Bronchial epithelial cell (primary cell): ENCODE measurements at regions not wholly inside any gene's neighbourhood (a gene's known extent, or its start where the extent isn't known, plus 50 kb on each side); places are given as distances from the start of the nearest gene placed in this dataset.

Experiments
- DNase-seq: peaks from one replicate; pipeline ENCODE4 v3.0.0-alpha.2; 2010; ENCODE audit warnings: low read depth
- FAIRE-seq: peaks from 2 replicates; lab custom pipeline; 2011; peaks lifted over from hg19 to GRCh38; lab: Jason Lieb, UNC
- H3K27me3 ChIP-seq: 2 replicates; pipeline ENCODE4 v1.5.1; 2011; ENCODE audit warnings: low read length; ENCODE audit not compliant: control insufficient read depth, insufficient read depth
- H3K36me3 ChIP-seq: 2 replicates; pipeline ENCODE4 v1.5.1; 2011; ENCODE audit warnings: low read length; ENCODE audit not compliant: control insufficient read depth, insufficient read depth
- H3K4me3 ChIP-seq: 2 replicates; pipeline ENCODE4 v1.5.1; 2011; ENCODE audit warnings: mild to moderate bottlenecking, low read depth, low read length, control low read depth
- TF ChIP-seq, protein P1 (sequence below): IDR thresholded peaks from 2 replicates; pipeline ENCODE4 v1.5.1; 2011; ENCODE audit warnings: mild to moderate bottlenecking, moderate library complexity, low read length, control low read depth, inconsistent platforms; ENCODE audit not compliant: insufficient read depth, severe bottlenecking

DNA sequence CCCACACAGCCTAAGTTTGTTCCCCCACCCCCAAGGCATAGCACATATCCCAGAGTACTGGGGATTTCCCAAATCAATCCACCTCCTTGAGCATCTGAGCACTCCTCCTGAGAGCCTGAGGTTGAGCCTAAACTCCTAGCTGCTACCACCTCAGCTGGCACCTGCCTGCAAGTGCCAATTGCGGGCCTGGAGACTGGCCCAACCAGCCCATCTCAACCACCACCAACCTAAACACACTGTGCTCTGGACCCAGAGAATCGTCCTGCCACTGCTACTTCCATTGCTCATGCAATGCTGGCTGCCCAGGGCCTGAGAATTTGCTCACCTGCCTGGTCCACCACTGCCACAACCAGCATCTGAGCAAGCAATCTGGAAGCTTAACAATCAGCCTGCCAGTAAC, 177.1 kb downstream of the FGF13 start:
- FAIRE-seq (peak; percentile 28), DNase-seq (no peak)
- no peak overlapping the region for H3K4me3 ChIP-seq
- no peaks in the 10 kb centered on the region for H3K27me3 ChIP-seq
- TF ChIP-seq, protein P1, sequence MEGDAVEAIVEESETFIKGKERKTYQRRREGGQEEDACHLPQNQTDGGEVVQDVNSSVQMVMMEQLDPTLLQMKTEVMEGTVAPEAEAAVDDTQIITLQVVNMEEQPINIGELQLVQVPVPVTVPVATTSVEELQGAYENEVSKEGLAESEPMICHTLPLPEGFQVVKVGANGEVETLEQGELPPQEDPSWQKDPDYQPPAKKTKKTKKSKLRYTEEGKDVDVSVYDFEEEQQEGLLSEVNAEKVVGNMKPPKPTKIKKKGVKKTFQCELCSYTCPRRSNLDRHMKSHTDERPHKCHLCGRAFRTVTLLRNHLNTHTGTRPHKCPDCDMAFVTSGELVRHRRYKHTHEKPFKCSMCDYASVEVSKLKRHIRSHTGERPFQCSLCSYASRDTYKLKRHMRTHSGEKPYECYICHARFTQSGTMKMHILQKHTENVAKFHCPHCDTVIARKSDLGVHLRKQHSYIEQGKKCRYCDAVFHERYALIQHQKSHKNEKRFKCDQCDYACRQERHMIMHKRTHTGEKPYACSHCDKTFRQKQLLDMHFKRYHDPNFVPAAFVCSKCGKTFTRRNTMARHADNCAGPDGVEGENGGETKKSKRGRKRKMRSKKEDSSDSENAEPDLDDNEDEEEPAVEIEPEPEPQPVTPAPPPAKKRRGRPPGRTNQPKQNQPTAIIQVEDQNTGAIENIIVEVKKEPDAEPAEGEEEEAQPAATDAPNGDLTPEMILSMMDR, result no peak
- H3K36me3 ChIP-seq, result no peaks in the 10 kb centered on the region

DNA sequence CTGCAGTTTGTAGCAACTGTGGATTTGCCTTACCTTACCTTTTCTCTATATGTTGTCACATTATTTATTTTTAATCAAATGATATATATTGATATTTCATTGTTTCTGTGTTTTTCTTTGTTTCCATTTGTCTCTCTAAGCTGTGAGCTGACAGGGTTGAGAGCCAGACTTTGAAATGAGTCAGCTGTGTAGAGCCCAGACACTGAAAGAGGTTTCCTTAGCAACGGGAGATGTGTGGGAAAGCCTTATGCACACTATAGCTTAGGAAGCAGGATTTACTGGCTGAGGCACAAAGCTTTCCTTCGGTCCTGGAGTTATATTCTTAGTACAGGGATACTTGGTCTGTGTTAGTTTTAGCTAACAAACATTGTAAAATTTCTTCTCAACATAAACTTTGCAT, 192.2 kb downstream of the FGF13 start:
- TF ChIP-seq, protein P1, result no peak
- FAIRE-seq (no peak), DNase-seq (peak; percentile 4)
- H3K36me3 ChIP-seq, result no peaks in the 10 kb centered on the region
- H3K27me3 ChIP-seq, result no peaks in the 10 kb centered on the region
- no peak overlapping the region for H3K4me3 ChIP-seq

GRCh38 chrX:138504273-138504672, 207.2 kb downstream of the FGF13 start:
- FAIRE-seq (no peak), DNase-seq (no peak)
- Histone ChIP-seq H3K4me3 (no peak overlapping the region), H3K36me3 (no peaks in the 10 kb centered on the region), H3K27me3 (no peaks in the 10 kb centered on the region)
- TF ChIP-seq, protein P1, result no peak

DNA sequence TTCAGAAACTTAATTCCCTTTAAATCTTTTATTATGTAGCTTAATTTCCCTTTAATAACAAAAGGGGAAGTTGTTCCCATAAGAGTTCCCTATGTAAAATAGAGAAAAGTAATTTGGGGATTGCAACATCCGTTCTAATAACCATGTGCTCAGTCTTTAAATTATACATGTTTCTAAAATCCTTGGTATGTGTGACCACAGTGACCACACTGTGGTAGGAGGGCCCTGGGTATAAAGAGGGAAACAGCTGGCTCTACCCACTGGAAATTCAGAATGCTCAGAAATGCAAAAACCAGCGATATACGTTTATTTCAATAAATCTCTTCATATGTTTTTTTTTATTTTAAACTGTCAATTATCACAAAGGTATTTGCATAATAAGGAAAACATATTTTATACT, 219.1 kb downstream of the FGF13 start:
- FAIRE-seq (no peak), DNase-seq (no peak)
- TF ChIP-seq, protein P1, result no peak
- no peaks in the 10 kb centered on the region for H3K27me3 ChIP-seq
- no peaks in the 10 kb centered on the region for H3K36me3 ChIP-seq
- no peak overlapping the region for H3K4me3 ChIP-seq

- TF ChIP-seq, protein P1, result no peak
- FAIRE-seq (no peak), DNase-seq (no peak)
- Histone ChIP-seq H3K36me3 (no peaks in the 10 kb centered on the region), H3K27me3 (no peaks in the 10 kb centered on the region), H3K4me3 (no peak overlapping the region)
Measured at GRCh38 chrX:138487866-138488265, 223.7 kb downstream of the FGF13 start.

DNA sequence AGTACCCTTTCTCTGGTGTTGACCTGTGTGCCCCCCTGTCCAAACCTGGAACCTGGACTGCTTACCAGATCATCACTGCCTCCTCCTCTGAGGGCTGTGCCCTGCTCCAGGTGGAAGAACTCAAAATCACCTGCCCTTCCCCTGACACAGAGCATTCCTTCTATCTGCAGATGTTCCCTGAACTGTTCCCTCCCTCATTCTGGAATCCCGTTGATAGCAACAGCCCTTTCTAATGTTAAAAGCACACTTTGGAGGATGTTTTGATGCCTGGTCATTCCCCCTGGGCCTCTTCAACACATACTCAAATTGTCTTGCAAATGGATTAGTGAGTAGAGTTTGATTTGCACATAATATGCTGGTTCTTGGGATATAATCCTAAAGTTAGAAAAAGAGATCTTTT, 225.8 kb downstream of the FGF13 start:
- FAIRE-seq (no peak), DNase-seq (no peak)
- TF ChIP-seq, protein P1, result no peak
- Histone ChIP-seq H3K36me3 (no peaks in the 10 kb centered on the region), H3K4me3 (no peak overlapping the region), H3K27me3 (no peaks in the 10 kb centered on the region)
